ENCODE measurements at regions not wholly inside any gene's neighbourhood (a gene's known extent, or its start where the extent isn't known, plus 50 kb on each side); places are given as distances from the start of the nearest gene placed in this dataset.

GRCh38 chr15:70275461-70276138 lies 177.9 kb upstream of the TLE3 start:
- Histone ChIP-seq H3K27me3 (ENCODE audit: low read depth, low read length) (no peaks in the 10 kb centered on the region), H3K4me3 (ENCODE audit: low read depth in 1 of 2, low read length in 2 of 2) (no peak overlapping the region), H3K36me3 (ENCODE audit: control insufficient read depth in 1 of 2, insufficient read depth in 2 of 2, low read length in 2 of 2) (no peaks in the 10 kb centered on the region), H3K4me1 (ENCODE audit: control insufficient read depth in 1 of 2, insufficient read depth in 2 of 2, low read length in 2 of 2) (peaks cover 9 to 11% of the 10 kb centered on the region in 2 donors), H3K9me3 (ENCODE audit: control insufficient read depth in 1 of 2, low read length in 2 of 2) (no peaks in the 10 kb centered on the region), H3K27ac (ENCODE audit: low read length) (no peak overlapping the region)

GRCh38 chr15:70274908-70275307 lies 177.2 kb upstream of the TLE3 start:
- Histone ChIP-seq H3K4me1 (ENCODE audit: control insufficient read depth in 1 of 2, insufficient read depth in 2 of 2, low read length in 2 of 2) (peaks cover 14 to 17% of the 10 kb centered on the region in 2 donors), H3K27ac (ENCODE audit: low read length) (no peak overlapping the region), H3K36me3 (ENCODE audit: control insufficient read depth in 1 of 2, insufficient read depth in 2 of 2, low read length in 2 of 2) (no peaks in the 10 kb centered on the region), H3K4me3 (ENCODE audit: low read depth in 1 of 2, low read length in 2 of 2) (no peak overlapping the region), H3K27me3 (ENCODE audit: low read depth, low read length) (no peaks in the 10 kb centered on the region), H3K9me3 (ENCODE audit: control insufficient read depth in 1 of 2, low read length in 2 of 2) (no peaks in the 10 kb centered on the region)

- H3K4me1 ChIP-seq (ENCODE audit: control insufficient read depth in 1 of 2, insufficient read depth in 2 of 2, low read length in 2 of 2), result peaks cover 14 to 21% of the 10 kb centered on the region in 2 donors
- no peaks in the 10 kb centered on the region for H3K36me3 ChIP-seq (ENCODE audit: control insufficient read depth in 1 of 2, insufficient read depth in 2 of 2, low read length in 2 of 2)
These were observed 176.7 kb upstream of the TLE3 start for GRCh38 chr15:70274255-70274880.

GRCh38 chr15:70273808-70274207 lies 176.1 kb upstream of the TLE3 start:
- H3K4me3 ChIP-seq (ENCODE audit: low read depth in 1 of 2, low read length in 2 of 2), result no peak overlapping the region
- no peaks in the 10 kb centered on the region for H3K27me3 ChIP-seq (ENCODE audit: low read depth, low read length)
- H3K4me1 ChIP-seq (ENCODE audit: control insufficient read depth in 1 of 2, insufficient read depth in 2 of 2, low read length in 2 of 2), result peaks cover 14 to 21% of the 10 kb centered on the region in 2 donors
- no peak overlapping the region for H3K27ac ChIP-seq (ENCODE audit: low read length)
- no peaks in the 10 kb centered on the region for H3K36me3 ChIP-seq (ENCODE audit: control insufficient read depth in 1 of 2, insufficient read depth in 2 of 2, low read length in 2 of 2)
- no peaks in the 10 kb centered on the region for H3K9me3 ChIP-seq (ENCODE audit: control insufficient read depth in 1 of 2, low read length in 2 of 2)

More at GRCh38 chr15:70274255-70274880, 176.7 kb upstream of the TLE3 start:
- H3K27ac ChIP-seq (ENCODE audit: low read length), result no peak overlapping the region
- H3K27me3 ChIP-seq (ENCODE audit: low read depth, low read length), result no peaks in the 10 kb centered on the region
- H3K4me3 ChIP-seq (ENCODE audit: low read depth in 1 of 2, low read length in 2 of 2), result no peak overlapping the region
- no peaks in the 10 kb centered on the region for H3K9me3 ChIP-seq (ENCODE audit: control insufficient read depth in 1 of 2, low read length in 2 of 2)

GRCh38 chr15:70272565-70273355 lies 175.0 kb upstream of the TLE3 start:
- no peaks in the 10 kb centered on the region for H3K36me3 ChIP-seq (ENCODE audit: control insufficient read depth in 1 of 2, insufficient read depth in 2 of 2, low read length in 2 of 2)
- H3K4me3 ChIP-seq (ENCODE audit: low read depth in 1 of 2, low read length in 2 of 2), result no peak overlapping the region
- no peaks in the 10 kb centered on the region for H3K27me3 ChIP-seq (ENCODE audit: low read depth, low read length)
- peaks cover 14 to 21% of the 10 kb centered on the region in 2 donors for H3K4me1 ChIP-seq (ENCODE audit: control insufficient read depth in 1 of 2, insufficient read depth in 2 of 2, low read length in 2 of 2)
- no peaks in the 10 kb centered on the region for H3K9me3 ChIP-seq (ENCODE audit: control insufficient read depth in 1 of 2, low read length in 2 of 2)
- no peak overlapping the region for H3K27ac ChIP-seq (ENCODE audit: low read length)

- H3K27ac ChIP-seq (ENCODE audit: low read length), result no peak overlapping the region
- H3K4me1 ChIP-seq (ENCODE audit: control insufficient read depth in 1 of 2, insufficient read depth in 2 of 2, low read length in 2 of 2), result peaks cover 21 to 26% of the 10 kb centered on the region in 2 donors
- H3K27me3 ChIP-seq (ENCODE audit: low read depth, low read length), result no peaks in the 10 kb centered on the region
- H3K9me3 ChIP-seq (ENCODE audit: control insufficient read depth in 1 of 2, low read length in 2 of 2), result no peaks in the 10 kb centered on the region
- no peak overlapping the region for H3K4me3 ChIP-seq (ENCODE audit: low read depth in 1 of 2, low read length in 2 of 2)
- no peaks in the 10 kb centered on the region for H3K36me3 ChIP-seq (ENCODE audit: control insufficient read depth in 1 of 2, insufficient read depth in 2 of 2, low read length in 2 of 2)
These were observed 173.8 kb upstream of the TLE3 start for GRCh38 chr15:70271422-70272088.

- no peaks in the 10 kb centered on the region for H3K36me3 ChIP-seq (ENCODE audit: control insufficient read depth in 1 of 2, insufficient read depth in 2 of 2, low read length in 2 of 2)
- H3K4me1 ChIP-seq (ENCODE audit: control insufficient read depth in 1 of 2, insufficient read depth in 2 of 2, low read length in 2 of 2), result peaks cover 26 to 29% of the 10 kb centered on the region in 2 donors
- no peaks in the 10 kb centered on the region for H3K9me3 ChIP-seq (ENCODE audit: control insufficient read depth in 1 of 2, low read length in 2 of 2)
- no peak overlapping the region for H3K27ac ChIP-seq (ENCODE audit: low read length)
- no peak overlapping the region for H3K4me3 ChIP-seq (ENCODE audit: low read depth in 1 of 2, low read length in 2 of 2)
- H3K27me3 ChIP-seq (ENCODE audit: low read depth, low read length), result no peaks in the 10 kb centered on the region
These were observed 173.0 kb upstream of the TLE3 start for GRCh38 chr15:70270752-70271111.

- H3K4me3 ChIP-seq (ENCODE audit: low read depth in 1 of 2, low read length in 2 of 2), result no peak overlapping the region
- no peaks in the 10 kb centered on the region for H3K9me3 ChIP-seq (ENCODE audit: control insufficient read depth in 1 of 2, low read length in 2 of 2)
- no peak overlapping the region for H3K27ac ChIP-seq (ENCODE audit: low read length)
- H3K4me1 ChIP-seq (ENCODE audit: control insufficient read depth in 1 of 2, insufficient read depth in 2 of 2, low read length in 2 of 2), result peaks cover 26 to 29% of the 10 kb centered on the region in 2 donors
- H3K36me3 ChIP-seq (ENCODE audit: control insufficient read depth in 1 of 2, insufficient read depth in 2 of 2, low read length in 2 of 2), result no peaks in the 10 kb centered on the region
- H3K27me3 ChIP-seq (ENCODE audit: low read depth, low read length), result no peaks in the 10 kb centered on the region
These were observed 172.5 kb upstream of the TLE3 start for GRCh38 chr15:70269991-70270751.

GRCh38 chr15:70269311-70269911 lies 171.7 kb upstream of the TLE3 start:
- Histone ChIP-seq H3K36me3 (ENCODE audit: control insufficient read depth in 1 of 2, insufficient read depth in 2 of 2, low read length in 2 of 2) (no peaks in the 10 kb centered on the region), H3K9me3 (ENCODE audit: control insufficient read depth in 1 of 2, low read length in 2 of 2) (no peaks in the 10 kb centered on the region), H3K4me1 (ENCODE audit: control insufficient read depth in 1 of 2, insufficient read depth in 2 of 2, low read length in 2 of 2) (peaks cover 29 to 34% of the 10 kb centered on the region in 2 donors), H3K4me3 (ENCODE audit: low read depth in 1 of 2, low read length in 2 of 2) (no peak overlapping the region), H3K27ac (ENCODE audit: low read length) (no peak overlapping the region), H3K27me3 (ENCODE audit: low read depth, low read length) (no peaks in the 10 kb centered on the region)

GRCh38 chr15:70268698-70269251 lies 171.1 kb upstream of the TLE3 start:
- H3K27ac ChIP-seq (ENCODE audit: low read length), result no peak overlapping the region
- H3K4me1 ChIP-seq (ENCODE audit: control insufficient read depth in 1 of 2, insufficient read depth in 2 of 2, low read length in 2 of 2), result peaks cover 30 to 40% of the 10 kb centered on the region in 2 donors
- H3K9me3 ChIP-seq (ENCODE audit: control insufficient read depth in 1 of 2, low read length in 2 of 2), result no peaks in the 10 kb centered on the region
- H3K27me3 ChIP-seq (ENCODE audit: low read depth, low read length), result no peaks in the 10 kb centered on the region
- H3K4me3 ChIP-seq (ENCODE audit: low read depth in 1 of 2, low read length in 2 of 2), result no peak overlapping the region
- no peaks in the 10 kb centered on the region for H3K36me3 ChIP-seq (ENCODE audit: control insufficient read depth in 1 of 2, insufficient read depth in 2 of 2, low read length in 2 of 2)

All from muscle layer of duodenum (tissue), 2 donors.